ENCODE measurements at regions not wholly inside any gene's neighbourhood (a gene's known extent, or its start where the extent isn't known, plus 50 kb on each side); places are given as distances from the start of the nearest gene placed in this dataset.

DNA sequence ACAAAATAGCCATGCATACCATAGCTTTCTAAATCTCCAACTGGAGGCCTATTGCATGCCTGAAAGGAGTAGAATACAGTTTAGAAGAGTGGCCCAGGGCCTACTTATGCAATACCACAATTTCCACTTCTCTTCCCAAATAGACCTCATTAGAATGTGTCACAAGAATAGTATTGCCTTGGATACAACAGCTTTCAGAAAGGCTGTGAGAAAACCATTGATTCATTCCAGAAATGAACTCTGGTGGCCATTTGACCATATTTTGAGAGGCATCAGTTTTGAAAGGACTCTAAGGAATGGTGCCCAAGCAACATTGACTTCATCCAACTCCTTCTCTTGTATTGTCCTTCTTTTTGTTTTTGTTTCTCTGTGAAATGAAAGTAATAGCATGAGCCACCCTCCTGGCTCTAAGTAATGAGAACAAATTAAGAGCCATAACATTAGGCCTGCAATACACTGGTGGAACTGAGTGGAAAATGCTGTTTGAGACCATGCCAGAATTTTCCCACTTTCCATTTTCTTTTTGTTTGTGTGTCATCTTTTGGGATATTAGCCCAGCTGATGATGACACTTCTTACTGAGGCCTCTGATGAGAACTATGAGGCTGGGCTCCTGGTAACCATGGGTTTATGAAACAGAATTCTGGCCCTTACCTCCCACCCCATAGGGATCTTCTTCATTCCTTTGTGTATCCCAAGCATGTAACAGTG lies 90.2 kb downstream of the TMEM174 start (continued):
- TF ChIP-seq POLR2AphosphoS5 (IDR thresholded peaks at IDR 0.05; ENCODE audit: low read depth, low read length): no peak
- TF ChIP-seq, protein P1, sequence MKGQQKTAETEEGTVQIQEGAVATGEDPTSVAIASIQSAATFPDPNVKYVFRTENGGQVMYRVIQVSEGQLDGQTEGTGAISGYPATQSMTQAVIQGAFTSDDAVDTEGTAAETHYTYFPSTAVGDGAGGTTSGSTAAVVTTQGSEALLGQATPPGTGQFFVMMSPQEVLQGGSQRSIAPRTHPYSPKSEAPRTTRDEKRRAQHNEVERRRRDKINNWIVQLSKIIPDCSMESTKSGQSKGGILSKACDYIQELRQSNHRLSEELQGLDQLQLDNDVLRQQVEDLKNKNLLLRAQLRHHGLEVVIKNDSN (IDR thresholded peaks at IDR 0.05; ENCODE audit: borderline replicate concordance, low read depth): no peak
- TF ChIP-seq, protein P2, sequence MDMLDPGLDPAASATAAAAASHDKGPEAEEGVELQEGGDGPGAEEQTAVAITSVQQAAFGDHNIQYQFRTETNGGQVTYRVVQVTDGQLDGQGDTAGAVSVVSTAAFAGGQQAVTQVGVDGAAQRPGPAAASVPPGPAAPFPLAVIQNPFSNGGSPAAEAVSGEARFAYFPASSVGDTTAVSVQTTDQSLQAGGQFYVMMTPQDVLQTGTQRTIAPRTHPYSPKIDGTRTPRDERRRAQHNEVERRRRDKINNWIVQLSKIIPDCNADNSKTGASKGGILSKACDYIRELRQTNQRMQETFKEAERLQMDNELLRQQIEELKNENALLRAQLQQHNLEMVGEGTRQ (IDR thresholded peaks at IDR 0.05; ENCODE audit: borderline replicate concordance, low read depth, low read length): no peak
- no peak for TF ChIP-seq TAF1 (IDR thresholded peaks at IDR 0.05; ENCODE audit: borderline replicate concordance, low read depth, low read length)

GRCh38 chr5:73256862-73257261 lies 83.9 kb downstream of the TMEM174 start:
- H4K20me1 ChIP-seq (ENCODE audit: insufficient read depth): no peaks in the 10 kb centered on the region
- CTCF ChIA-PET: no interaction called here
- H3K79me2 ChIP-seq (ENCODE audit: insufficient read depth): no peaks in the 10 kb centered on the region
- no peak overlapping the region for H3K4me2 ChIP-seq
- no peaks in the 10 kb centered on the region for H3K9me2 ChIP-seq
- no peak for DNase-seq
- POLR2A ChIA-PET: no interaction called here
- 67% methylated on average over 1 of the region's 1 CpG for WGBS (ENCODE audit: low lambda C conversion rate)
- H3K27me3 ChIP-seq (ENCODE audit: insufficient read depth): no peaks in the 10 kb centered on the region
- H3F3A ChIP-seq (replicated peaks; ENCODE audit: insufficient read depth): no peaks in the 10 kb centered on the region
- no peaks in the 10 kb centered on the region; a peak in 1 of 4 replicates for H3K4me1 ChIP-seq (ENCODE audit: control insufficient read depth in 1 of 2, insufficient read depth in 2 of 2, low read depth in 1 of 2, low read length in 1 of 2)
- H3K9me3 ChIP-seq: no peaks in the 10 kb centered on the region
- no peak for TF ChIP-seq TAF1 (IDR thresholded peaks at IDR 0.05; ENCODE audit: borderline replicate concordance, low read depth, low read length)
- no peak for TF ChIP-seq EP300 (IDR thresholded peaks at IDR 0.05; ENCODE audit: borderline replicate concordance in 1 of 2, low read depth in 1 of 2, low read length in 1 of 2)
- no peak for TF ChIP-seq NFIC (IDR thresholded peaks at IDR 0.05; ENCODE audit: borderline replicate concordance)
- TF ChIP-seq RAD21 (IDR thresholded peaks at IDR 0.05; ENCODE audit: low read length): no peak
- TF ChIP-seq, protein P1 (IDR thresholded peaks at IDR 0.05; ENCODE audit: borderline replicate concordance, low read depth): no peak
- TF ChIP-seq FOXM1 (IDR thresholded peaks at IDR 0.05; ENCODE audit: low read depth): no peak
- no peak for TF ChIP-seq POLR2AphosphoS5 (IDR thresholded peaks at IDR 0.05; ENCODE audit: low read depth, low read length)
- no peak for TF ChIP-seq SIN3A (IDR thresholded peaks at IDR 0.05; ENCODE audit: borderline replicate concordance, low read depth, low read length)
- H3K9ac ChIP-seq: no peak overlapping the region
- H3K36me3 ChIP-seq (replicated peaks in 1 of 2; ENCODE audit: control insufficient read depth in 1 of 2, insufficient read depth in 2 of 2, low read length in 1 of 2): no peaks in the 10 kb centered on the region
- no peak overlapping the region for H3K4me3 ChIP-seq (ENCODE audit: low read depth in 2 of 2, low read length in 1 of 2)
- no peak overlapping the region for H3K27ac ChIP-seq (ENCODE audit: low read depth in 2 of 2, low read length in 1 of 2)
- no peak overlapping the region for H2AFZ ChIP-seq (ENCODE audit: low read depth)

GRCh38 chr5:73256462-73256861 lies 83.5 kb downstream of the TMEM174 start:
- Histone ChIP-seq H3K9me3 (no peaks in the 10 kb centered on the region), H3K9me2 (no peaks in the 10 kb centered on the region), H3K4me3 (ENCODE audit: low read depth in 2 of 2, low read length in 1 of 2) (no peak overlapping the region), H3K4me2 (no peak overlapping the region), H3K9ac (no peak overlapping the region), H3F3A (replicated peaks; ENCODE audit: insufficient read depth) (no peaks in the 10 kb centered on the region), H3K79me2 (ENCODE audit: insufficient read depth) (no peaks in the 10 kb centered on the region), H3K4me1 (ENCODE audit: control insufficient read depth in 1 of 2, insufficient read depth in 2 of 2, low read depth in 1 of 2, low read length in 1 of 2) (no peaks in the 10 kb centered on the region; a peak in 1 of 4 replicates), H4K20me1 (ENCODE audit: insufficient read depth) (no peaks in the 10 kb centered on the region), H3K36me3 (replicated peaks in 1 of 2; ENCODE audit: control insufficient read depth in 1 of 2, insufficient read depth in 2 of 2, low read length in 1 of 2) (no peaks in the 10 kb centered on the region), H2AFZ (ENCODE audit: low read depth) (no peak overlapping the region), H3K27me3 (ENCODE audit: insufficient read depth) (no peaks in the 10 kb centered on the region), H3K27ac (ENCODE audit: low read depth in 2 of 2, low read length in 1 of 2) (no peak overlapping the region)
- no peak for TF ChIP-seq SMC3 (IDR thresholded peaks at IDR 0.05; ENCODE audit: low read depth, low read length)
- TF ChIP-seq POLR2AphosphoS5 (IDR thresholded peaks at IDR 0.05; ENCODE audit: low read depth, low read length): no peak
- no peak for TF ChIP-seq TCF12 (IDR thresholded peaks at IDR 0.05)
- no peak for TF ChIP-seq MAX (IDR thresholded peaks at IDR 0.05; ENCODE audit: low read depth)
- TF ChIP-seq NFIC (IDR thresholded peaks at IDR 0.05; ENCODE audit: borderline replicate concordance): no peak
- POLR2A ChIA-PET: no interaction called here
- DNase-seq: no peak
- CTCF ChIA-PET: no interaction called here
- 29% methylated on average over 2 of the region's 2 CpGs for WGBS (ENCODE audit: low lambda C conversion rate)
